ENCODE measurements at regions not wholly inside any gene's neighbourhood (a gene's known extent, or its start where the extent isn't known, plus 50 kb on each side); places are given as distances from the start of the nearest gene placed in this dataset.

DNA sequence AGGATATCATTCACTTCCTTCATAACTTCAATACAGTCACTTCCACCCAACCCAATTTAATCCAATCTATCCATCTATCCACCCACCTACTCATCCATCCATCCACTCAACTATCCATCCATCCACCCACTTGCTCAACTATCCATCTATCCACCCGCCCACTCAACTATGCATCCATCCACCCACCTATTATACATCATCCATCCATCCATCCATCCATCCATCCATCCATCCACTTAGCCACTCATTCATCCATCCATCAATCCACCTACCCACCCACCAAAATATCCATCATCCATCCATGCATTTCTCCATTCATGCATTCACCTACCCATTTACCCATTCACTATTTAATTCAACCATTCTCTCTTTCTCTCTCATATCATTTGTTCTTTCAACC, 179.5 kb downstream of the HAPSTR1 start:
- Mint-ChIP-seq H3K27me3 (peaks cover 23% of the 10 kb centered on the region), H3K4me1 (no peaks in the 10 kb centered on the region), H3K27ac (no peak overlapping the region), H3K9me3 (ENCODE audit: low read depth) (no peaks in the 10 kb centered on the region), H3K4me3 (no peak overlapping the region), H3K36me3 (ENCODE audit: low read depth) (no peaks in the 10 kb centered on the region)
- no peak for ATAC-seq
- DNase-seq, result no peak
- POLR2A ChIA-PET, result no interaction called here
- CTCF ChIA-PET, result interaction anchor here (1.7 kb wide), 1 partner anchor 12 kb away, joined by 9 read pairs; no protein-coding TSS in a partner anchor
- intact Hi-C loops (cut with DNase I, micrococcal nuclease), result no loop called here

DNA sequence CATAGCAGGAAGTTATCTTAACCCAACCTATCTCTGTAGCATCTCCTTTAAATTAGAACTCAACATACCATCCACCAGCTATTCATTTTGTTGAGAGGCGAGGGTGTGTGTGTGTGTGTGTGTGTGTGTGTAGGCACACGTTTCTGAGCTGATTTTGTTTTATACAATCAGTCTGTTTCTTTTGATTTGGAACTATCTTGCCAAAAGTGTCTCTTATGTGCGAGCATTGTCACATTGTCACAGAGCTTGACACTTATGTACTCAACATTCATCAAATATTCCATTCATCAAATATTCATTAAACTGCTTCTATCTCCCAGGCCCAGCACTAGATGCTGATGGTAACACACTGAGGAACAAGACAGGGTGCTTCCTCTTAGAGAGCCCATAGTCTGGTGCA, 180.4 kb downstream of the HAPSTR1 start:
- Mint-ChIP-seq H3K4me3 (no peak overlapping the region), H3K9me3 (ENCODE audit: low read depth) (no peaks in the 10 kb centered on the region), H3K27ac (no peak overlapping the region), H3K36me3 (ENCODE audit: low read depth) (no peaks in the 10 kb centered on the region), H3K27me3 (peaks cover 24% of the 10 kb centered on the region), H3K4me1 (no peaks in the 10 kb centered on the region)
- POLR2A ChIA-PET, result interaction anchor here (0.5 kb wide), 1 partner anchor 274 kb away, joined by 6 read pairs; no protein-coding TSS in a partner anchor
- ATAC-seq (no peak), DNase-seq (no peak)
- intact Hi-C loops (cut with DNase I, micrococcal nuclease), result no loop called here
- CTCF ChIA-PET, result interaction anchor here (1.7 kb wide), 1 partner anchor 13 kb away, joined by 9 read pairs; no protein-coding TSS in a partner anchor

DNA sequence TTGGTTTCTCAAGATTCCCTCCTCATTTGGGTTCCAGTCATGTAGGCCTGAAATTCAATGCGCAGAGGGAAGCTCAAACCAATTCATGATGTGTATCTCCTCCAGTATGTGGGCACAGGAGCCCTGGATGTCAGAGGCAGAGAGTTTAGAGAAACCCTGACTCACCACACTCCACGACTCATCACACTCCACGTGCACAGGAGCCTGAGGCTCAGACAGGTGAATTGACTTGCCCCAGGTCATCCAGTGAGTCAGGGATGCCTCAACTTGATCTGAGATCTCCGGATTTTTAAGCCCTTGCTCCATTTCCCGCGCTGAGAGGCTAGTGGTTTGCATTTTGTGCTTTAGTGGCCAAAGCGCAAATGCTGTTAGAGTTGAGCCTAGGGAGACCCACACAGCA, 183.9 kb downstream of the HAPSTR1 start:
- H3K4me3 Mint-ChIP-seq, result no peak overlapping the region
- H3K9me3 Mint-ChIP-seq (ENCODE audit: low read depth), result no peaks in the 10 kb centered on the region
- H3K36me3 Mint-ChIP-seq (ENCODE audit: low read depth), result no peaks in the 10 kb centered on the region
- peak; percentile 42 for ATAC-seq
- CTCF ChIA-PET, result interaction anchor here (2.4 kb wide), 1 partner anchor 20 kb away, joined by 5 read pairs; no protein-coding TSS in a partner anchor
- H3K27me3 Mint-ChIP-seq, result peaks cover 14% of the 10 kb centered on the region
- peak; percentile 15 for DNase-seq
- H3K4me1 Mint-ChIP-seq, result no peaks in the 10 kb centered on the region
- POLR2A ChIA-PET, result no interaction called here
- no peak overlapping the region for H3K27ac Mint-ChIP-seq
- intact Hi-C loops (cut with DNase I, micrococcal nuclease), result no loop called here

DNA sequence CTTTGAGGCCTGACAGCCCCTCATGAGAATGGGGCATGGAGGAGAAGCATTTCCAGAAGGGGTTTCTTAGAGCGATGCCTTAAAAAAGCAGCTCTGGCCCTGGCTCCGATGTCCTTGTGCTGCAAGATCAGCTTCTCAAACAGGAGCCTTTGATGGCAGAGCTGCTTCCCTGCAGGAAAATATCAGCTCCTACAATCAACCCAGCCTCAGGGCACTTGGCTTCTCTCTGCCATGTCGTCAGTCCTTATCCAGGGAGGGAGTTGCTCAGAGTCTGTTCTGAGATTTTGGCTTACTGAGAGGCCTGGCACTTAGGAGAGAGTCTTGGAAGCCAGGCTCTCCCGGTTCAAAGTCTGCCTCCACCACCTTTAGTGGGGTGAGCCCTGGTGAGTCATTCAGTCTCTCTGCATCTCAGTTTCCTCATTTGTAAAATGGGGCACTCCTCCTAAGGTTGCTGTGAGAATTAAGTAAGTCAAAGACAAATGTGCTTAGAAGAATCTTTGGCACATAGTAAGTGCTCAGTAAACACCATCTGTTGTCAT, 184.4 kb downstream of the HAPSTR1 start:
- CTCF ChIA-PET, result interaction anchor here (0.6 kb wide), 1 partner anchor 1304 kb away, joined by 5 read pairs; no protein-coding TSS in a partner anchor
- H3K4me3 Mint-ChIP-seq, result no peak overlapping the region
- ATAC-seq, result no peak
- DNase-seq, result no peak
- H3K9me3 Mint-ChIP-seq (ENCODE audit: low read depth), result no peaks in the 10 kb centered on the region
- no peaks in the 10 kb centered on the region for H3K4me1 Mint-ChIP-seq
- no peak overlapping the region for H3K27ac Mint-ChIP-seq
- peaks cover 13% of the 10 kb centered on the region for H3K27me3 Mint-ChIP-seq
- POLR2A ChIA-PET, result no interaction called here
- no peaks in the 10 kb centered on the region for H3K36me3 Mint-ChIP-seq (ENCODE audit: low read depth)
- intact Hi-C loops (cut with DNase I, micrococcal nuclease), result no loop called here

DNA sequence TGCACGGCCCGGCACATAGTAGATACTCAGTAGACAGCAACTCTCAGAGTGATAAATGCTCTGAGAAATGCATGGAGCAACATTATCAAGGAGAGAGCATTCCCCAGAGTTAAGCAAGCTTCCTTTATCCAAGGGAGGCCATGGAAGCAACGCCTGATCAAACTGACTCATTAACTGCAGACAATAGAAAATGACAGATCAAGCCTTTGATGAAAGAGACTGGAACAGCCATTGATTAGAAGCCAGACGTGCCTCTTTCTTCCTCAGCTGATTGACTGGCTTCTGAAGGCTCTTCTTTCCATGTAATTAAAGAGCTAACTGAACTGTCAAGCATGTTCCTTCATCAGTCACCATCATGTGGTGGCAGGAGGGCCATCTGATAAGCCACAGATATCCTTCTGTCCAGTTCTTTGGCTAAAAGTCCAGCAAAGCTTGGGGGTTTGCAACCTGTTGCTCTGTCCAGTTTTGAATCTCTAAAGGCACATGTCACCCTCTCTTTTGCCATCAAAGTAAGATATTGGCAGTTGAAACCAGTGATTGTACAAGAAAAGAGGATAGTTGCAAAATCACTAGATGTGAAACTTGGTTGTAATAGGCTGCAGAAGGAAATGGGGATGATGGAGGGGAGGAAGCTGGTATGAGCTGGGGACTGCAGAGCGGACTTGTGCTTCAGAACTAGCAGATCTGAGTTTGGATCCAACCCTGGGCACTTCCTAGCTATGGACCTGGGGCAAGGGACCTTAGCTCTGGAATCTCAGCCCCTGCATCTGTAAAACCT, 188.0 kb downstream of the HAPSTR1 start:
- no peak overlapping the region for H3K27ac Mint-ChIP-seq
- peaks cover 6% of the 10 kb centered on the region for H3K27me3 Mint-ChIP-seq
- no peaks in the 10 kb centered on the region for H3K4me1 Mint-ChIP-seq
- no peaks in the 10 kb centered on the region for H3K9me3 Mint-ChIP-seq (ENCODE audit: low read depth)
- ChIA-PET CTCF (no interaction called here), POLR2A (no interaction called here)
- intact Hi-C loops (cut with DNase I, micrococcal nuclease), result no loop called here
- H3K4me3 Mint-ChIP-seq, result no peak overlapping the region
- DNase-seq (no peak), ATAC-seq (no peak)
- no peaks in the 10 kb centered on the region for H3K36me3 Mint-ChIP-seq (ENCODE audit: low read depth)

DNA sequence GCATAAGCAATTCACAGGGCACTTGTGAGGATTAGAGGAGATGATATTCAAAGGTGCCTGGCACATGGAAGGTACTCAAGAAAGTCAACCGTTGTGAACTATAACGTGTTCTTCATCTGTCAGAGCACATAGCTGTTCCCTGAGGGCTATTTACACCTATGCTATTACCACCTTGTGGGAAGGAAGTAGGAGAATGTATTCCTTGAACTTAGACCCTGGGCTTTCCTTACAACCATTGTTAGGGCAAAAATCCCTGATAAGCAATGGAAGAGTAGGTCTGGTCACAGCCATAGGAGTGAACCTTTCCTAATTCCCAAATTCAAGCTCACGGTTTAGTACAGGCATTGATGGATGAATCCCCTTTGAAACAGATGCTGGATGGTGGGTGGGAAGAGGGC, 188.6 kb downstream of the HAPSTR1 start:
- DNase-seq, result no peak
- Mint-ChIP-seq H3K27me3 (peaks cover 6% of the 10 kb centered on the region), H3K4me3 (no peak overlapping the region), H3K4me1 (no peaks in the 10 kb centered on the region), H3K9me3 (ENCODE audit: low read depth) (no peaks in the 10 kb centered on the region), H3K27ac (no peak overlapping the region), H3K36me3 (ENCODE audit: low read depth) (no peaks in the 10 kb centered on the region)
- ChIA-PET POLR2A (no interaction called here), CTCF (no interaction called here)
- no peak for ATAC-seq
- intact Hi-C loops (cut with DNase I, micrococcal nuclease), result no loop called here

DNA sequence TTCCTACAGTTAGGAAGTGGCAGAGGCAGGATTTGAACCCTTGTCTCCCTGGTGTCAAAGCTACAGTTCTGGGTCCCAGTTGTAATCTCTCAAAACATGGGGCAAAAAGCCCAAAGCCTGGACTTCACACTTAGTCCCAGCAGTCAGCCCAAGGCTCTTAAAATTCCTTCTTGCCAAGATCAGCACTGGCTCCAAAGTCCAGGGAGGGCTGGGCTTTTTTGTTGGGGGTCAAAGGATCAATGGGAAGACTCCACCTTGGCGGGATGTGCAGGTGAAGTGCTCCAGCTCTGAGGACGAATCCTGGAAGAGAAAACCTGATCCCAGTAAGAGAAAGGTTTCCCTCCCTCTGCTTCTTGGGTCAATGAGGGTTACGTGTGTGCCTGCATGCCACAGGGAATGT, 195.5 kb downstream of the HAPSTR1 start:
- Mint-ChIP-seq H3K4me3 (no peak overlapping the region), H3K27me3 (peaks cover 3% of the 10 kb centered on the region), H3K27ac (no peak overlapping the region), H3K4me1 (no peaks in the 10 kb centered on the region), H3K36me3 (ENCODE audit: low read depth) (no peaks in the 10 kb centered on the region), H3K9me3 (ENCODE audit: low read depth) (peaks cover 7% of the 10 kb centered on the region)
- intact Hi-C loops (cut with DNase I, micrococcal nuclease), result no loop called here
- ChIA-PET CTCF (interaction anchor here (0.7 kb wide), 1 partner anchor 11 kb away, joined by 4 read pairs; no protein-coding TSS in a partner anchor), POLR2A (no interaction called here)
- ATAC-seq, result no peak
- DNase-seq, result no peak

DNA sequence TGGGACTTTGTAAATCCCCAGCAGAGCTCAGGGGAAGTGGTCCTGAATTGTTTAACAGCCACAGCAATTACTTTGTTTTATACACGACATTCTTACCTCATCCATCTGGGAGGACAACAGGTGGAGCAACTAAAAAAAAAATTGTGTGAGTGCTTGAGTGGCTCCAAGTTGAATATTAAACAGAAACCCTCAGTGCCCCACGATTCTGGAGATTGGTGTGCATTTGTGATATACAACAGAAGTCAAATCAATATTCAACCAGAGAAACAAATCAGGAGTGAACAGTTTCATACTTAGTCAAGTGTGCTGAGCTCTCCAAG, 204.8 kb downstream of the HAPSTR1 start:
- H3K27me3 Mint-ChIP-seq, result peaks cover 3% of the 10 kb centered on the region
- H3K9me3 Mint-ChIP-seq (ENCODE audit: low read depth), result peaks cover 7% of the 10 kb centered on the region
- H3K4me1 Mint-ChIP-seq, result no peaks in the 10 kb centered on the region
- DNase-seq, result no peak
- ATAC-seq, result no peak
- intact Hi-C loops (cut with DNase I, micrococcal nuclease), result loop anchor here in 1 of 2 experiments (5.0 kb wide), 1 partner anchor 886 kb away; the partner anchor contains the start of gene GRIN2A
- ChIA-PET POLR2A (no interaction called here), CTCF (interaction anchor here (0.9 kb wide), 1 partner anchor 41 kb away, joined by 3 read pairs; no protein-coding TSS in a partner anchor)
- no peak overlapping the region for H3K27ac Mint-ChIP-seq
- no peak overlapping the region for H3K4me3 Mint-ChIP-seq
- no peaks in the 10 kb centered on the region for H3K36me3 Mint-ChIP-seq (ENCODE audit: low read depth)

DNA sequence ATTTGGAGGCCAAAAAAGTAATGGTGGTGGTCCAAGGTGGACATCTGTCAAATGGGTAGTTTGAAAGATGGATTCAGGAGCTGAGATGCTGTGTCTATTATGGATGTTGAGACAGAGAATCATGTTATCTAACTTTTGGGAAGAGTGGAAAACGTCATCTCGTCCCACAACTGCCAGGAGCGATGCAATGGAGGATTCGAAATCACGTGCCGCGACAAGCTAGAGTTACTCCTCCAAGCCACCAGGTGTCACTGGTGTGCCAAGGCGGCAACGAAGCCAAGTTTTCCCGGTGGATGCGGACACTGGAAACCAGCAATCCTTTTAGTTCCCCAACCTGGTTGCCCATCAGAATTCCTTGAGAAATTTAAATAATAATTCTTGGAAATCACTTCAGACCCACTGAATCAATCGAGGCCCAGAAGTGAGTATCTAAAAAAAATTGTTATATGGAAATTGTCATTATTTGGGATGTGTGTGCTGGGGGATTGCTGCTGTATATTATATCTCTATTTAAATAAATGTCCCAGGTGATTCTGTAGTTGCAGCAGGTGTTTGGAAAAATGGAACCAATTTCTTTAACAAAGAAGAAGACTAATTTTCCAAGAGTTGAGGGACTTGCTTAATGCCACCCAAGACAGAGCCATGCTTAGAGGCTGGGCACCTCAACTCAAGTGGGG, 206.1 kb downstream of the HAPSTR1 start:
- H3K4me1 Mint-ChIP-seq, result no peaks in the 10 kb centered on the region
- ATAC-seq, result no peak
- no peaks in the 10 kb centered on the region for H3K36me3 Mint-ChIP-seq (ENCODE audit: low read depth)
- ChIA-PET CTCF (interaction anchor here (0.5 to 0.6 kb wide), 3 partner anchors 11 to 806 kb away, joined by 3 to 4 read pairs (median 3); no protein-coding TSS in a partner anchor), POLR2A (no interaction called here)
- H3K27me3 Mint-ChIP-seq, result peaks cover 5% of the 10 kb centered on the region
- peak; percentile 19 for DNase-seq
- H3K9me3 Mint-ChIP-seq (ENCODE audit: low read depth), result peaks cover 4% of the 10 kb centered on the region
- no peak overlapping the region for H3K27ac Mint-ChIP-seq
- no peak overlapping the region for H3K4me3 Mint-ChIP-seq
- intact Hi-C loops (cut with DNase I, micrococcal nuclease), result loop anchor here (1.0 to 5.0 kb wide), 2 partner anchors 884 to 885 kb away; partner anchors contain the start of gene GRIN2A (in 1 of the 2)

DNA sequence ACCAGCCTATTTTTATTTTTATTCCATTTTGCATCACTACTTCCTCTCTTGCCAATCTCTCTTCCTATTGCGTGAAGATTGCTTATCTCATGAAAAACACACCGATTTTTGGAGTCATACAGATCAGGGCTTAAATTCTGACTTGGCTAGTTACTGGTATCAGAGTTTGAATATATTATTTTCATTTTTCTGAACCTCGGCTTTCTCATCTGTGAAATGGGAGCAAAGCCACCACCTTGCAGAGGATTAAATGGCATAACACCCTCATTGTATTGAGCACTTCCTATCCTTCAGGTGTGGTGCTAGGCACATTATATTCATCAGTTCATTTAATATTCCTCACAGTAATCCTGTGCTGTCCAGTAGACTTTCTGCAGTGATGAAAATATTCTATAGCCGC, 208.8 kb downstream of the HAPSTR1 start:
- Mint-ChIP-seq H3K4me3 (no peak overlapping the region), H3K27ac (no peak overlapping the region), H3K4me1 (no peaks in the 10 kb centered on the region), H3K27me3 (peaks cover 8% of the 10 kb centered on the region), H3K36me3 (ENCODE audit: low read depth) (no peaks in the 10 kb centered on the region), H3K9me3 (ENCODE audit: low read depth) (peaks cover 6% of the 10 kb centered on the region)
- intact Hi-C loops (cut with DNase I, micrococcal nuclease), result no loop called here
- ATAC-seq (no peak), DNase-seq (no peak)
- ChIA-PET CTCF (interaction anchor here (0.6 kb wide), 2 partner anchors 183 to 570 kb away, joined by 3 read pairs; no protein-coding TSS in a partner anchor), POLR2A (no interaction called here)

DNA sequence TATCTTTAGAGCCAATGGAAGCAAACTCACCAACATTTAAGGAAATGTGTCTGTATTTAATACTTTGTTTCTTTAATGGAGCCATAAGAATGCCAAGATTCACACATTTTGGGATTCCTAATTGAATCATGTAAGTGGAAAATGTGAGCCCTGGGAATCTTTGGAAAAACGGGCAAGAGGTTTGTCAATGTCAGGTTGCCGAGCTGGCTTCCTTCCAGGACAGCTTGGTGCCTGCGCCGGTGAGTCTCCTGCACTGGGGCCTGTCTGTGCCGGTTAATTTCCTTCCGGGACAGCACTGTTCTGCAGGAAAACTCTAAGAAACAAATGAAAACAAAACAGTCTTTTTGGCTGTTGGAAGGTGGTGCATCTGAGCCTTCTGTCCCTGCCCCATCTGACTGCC, 210.6 kb downstream of the HAPSTR1 start:
- ChIA-PET POLR2A (no interaction called here), CTCF (interaction anchor here (1.5 kb wide), 1 partner anchor 12 kb away, joined by 4 read pairs; no protein-coding TSS in a partner anchor)
- intact Hi-C loops (cut with DNase I, micrococcal nuclease), result no loop called here
- H3K4me1 Mint-ChIP-seq, result no peaks in the 10 kb centered on the region
- H3K36me3 Mint-ChIP-seq (ENCODE audit: low read depth), result no peaks in the 10 kb centered on the region
- no peak for DNase-seq
- no peak overlapping the region for H3K27ac Mint-ChIP-seq
- no peak overlapping the region for H3K4me3 Mint-ChIP-seq
- H3K27me3 Mint-ChIP-seq, result peaks cover 10% of the 10 kb centered on the region
- H3K9me3 Mint-ChIP-seq (ENCODE audit: low read depth), result peaks cover 6% of the 10 kb centered on the region
- ATAC-seq, result no peak

All from activated CD4-positive, alpha-beta T cell treated with anti-CD3 and anti-CD28 coated beads for 36 hours (primary cell).